Adrenal gland (tissue), 9 donors: ENCODE measurements at regions not wholly inside any gene's neighbourhood (a gene's known extent, or its start where the extent isn't known, plus 50 kb on each side); places are given as distances from the start of the nearest gene placed in this dataset.

Experiments used
- DNase-seq, 7 donors: peaks; one replicate each; pipeline ENCODE4 v3.0.0-alpha.2; 2019 to 2020
- H3K27ac ChIP-seq, 5 donors: fragments of 200-600 bp; sonication (generic) in 4 of 5; 1 replicate in 3 of 5; 2 replicates in 2 of 5; pipeline versions ENCODE4 v1.5.1 to v1.8.0; 2016 to 2020; ENCODE audit warnings: mild to moderate bottlenecking in 1 of 5
- H3K27me3 ChIP-seq: fragments of 200-600 bp; 2 replicates; pipeline ENCODE4 v1.8.0; 2021
- H3K36me3 ChIP-seq, 2 donors: fragments of 200-600 bp; replicated peaks in 1 of 2; 1 replicate in 1 of 2; 2 replicates in 1 of 2; pipeline versions ENCODE4 v1.5.1 to v1.8.0; 2018 to 2022
- H3K4me1 ChIP-seq, 2 donors: fragments of 200-600 bp; replicated peaks in 1 of 2; 1 replicate in 1 of 2; 2 replicates in 1 of 2; pipeline versions ENCODE4 v1.5.1 to v1.8.0; 2018 to 2021
- H3K4me3 ChIP-seq, 4 donors: fragments of 200-600 bp; sonication (generic) in 3 of 4; one replicate each; pipeline ENCODE4 v1.5.1; 2016 to 2018
- H3K9me3 ChIP-seq, 3 donors: fragments of 200-600 bp; sonication (generic) in 1 of 3; replicated peaks in 1 of 3; 1 replicate in 2 of 3; 2 replicates in 1 of 3; pipeline versions ENCODE4 v1.5.1 to v1.8.0; 2016 to 2021
- POLR2A ChIP-seq, 2 donors: fragments of 450-650 bp; IDR thresholded peaks; one replicate each; pipeline ENCODE4 v1.6.1; 2017; ENCODE audit warnings: antibody characterized with exemption in 2 of 2, mild to moderate bottlenecking in 2 of 2, moderate library complexity in 1 of 2
- WGBS, 4 donors: extraction: QIAGEN DNeasy Blood & Tissue Kit in 2 of 4; methylation state at CpG; one replicate each; pipeline versions ENCODE4 v1.1.5 to v1.1.7; 2013 to 2017; 5-methylcytosine and 5-hydroxymethylcytosine counted together
- intact Hi-C, 2 donors: fragments of 100-400 bp; cut with DNase I; formaldehyde crosslinking; loops; one replicate each; pipeline versions ENCODE4 v1.14.1 to v1.15.0; 2022 to 2023
- TF ChIP-seq, protein P1 (sequence below), 6 experiments: fragments of 450-650 bp in 4 of 6; fragments of 200-600 bp in 2 of 6; sonication (generic) in 1 of 6; IDR thresholded peaks; 1 replicate in 5 of 6; 2 replicates in 1 of 6; pipeline versions ENCODE4 v1.5.1 to v1.8.0; 2016 to 2021; ENCODE audit warnings: antibody characterized with exemption in 6 of 6, mild to moderate bottlenecking in 2 of 6, moderate library complexity in 1 of 6
- donor health status: healthy with polysubstance abuse.
- donor health status: Bipolar disorder and iron deficiency.
- donor health status: DM: yes; HTN: yes; CAD: no.
- donor health status: DM: no; HTN: no; CAD: no.
- donor health status: DM: no; HTN: no; CAD: no.

DNA sequence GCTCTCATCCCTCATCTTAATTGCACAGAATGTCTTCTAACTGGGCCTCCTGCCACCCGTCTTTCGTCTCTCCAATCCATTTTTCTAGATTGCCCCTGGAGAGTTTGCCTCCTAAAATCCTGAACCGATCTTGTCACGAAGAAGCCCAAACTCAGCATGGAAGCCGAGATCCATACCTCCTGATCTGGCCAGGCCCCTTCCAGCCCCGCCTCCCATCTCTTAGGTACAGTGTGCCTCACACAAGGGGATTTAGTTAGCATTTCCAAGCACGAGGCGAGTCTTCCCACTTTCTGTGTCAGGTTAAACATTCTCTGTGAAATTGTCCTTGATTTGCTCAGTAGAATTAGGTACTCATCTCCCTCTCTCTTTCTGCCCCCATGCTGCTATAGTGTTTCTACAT, 80.0 kb upstream of the TENM3 start:
- Histone ChIP-seq H3K27me3 (no peaks in the 10 kb centered on the region), H3K27ac (no peak overlapping the region)
- intact Hi-C loops = no loop called here

DNA sequence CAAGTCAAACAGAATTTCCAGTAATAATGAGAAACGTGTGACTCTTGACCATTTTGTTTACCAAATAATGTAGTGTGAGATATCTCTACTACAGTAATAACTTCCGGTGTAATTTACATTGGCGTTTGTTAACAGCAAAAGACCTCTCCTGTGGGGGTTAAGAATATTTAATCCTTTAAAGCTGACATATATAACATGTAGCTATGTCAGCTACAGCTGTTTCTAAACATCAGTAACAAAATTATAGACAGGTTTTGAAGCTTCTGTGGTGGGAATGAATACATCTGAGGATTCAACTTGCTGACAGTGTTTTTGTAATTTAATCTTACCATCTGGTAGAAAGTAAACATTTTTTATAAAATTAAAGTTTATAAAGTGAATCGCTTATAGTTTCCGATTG, 73.6 kb upstream of the TENM3 start:
- no peaks in the 10 kb centered on the region for H3K27me3 ChIP-seq
- intact Hi-C loops = no loop called here
- WGBS, 4 donors = 76 to 89% (median 82%) methylated on average over 5 of the region's 5 CpGs
- no peak for DNase-seq
- no peaks in the 10 kb centered on the region for H3K9me3 ChIP-seq
- no peaks in the 10 kb centered on the region for H3K4me1 ChIP-seq
- no peaks in the 10 kb centered on the region for H3K36me3 ChIP-seq
- no peak overlapping the region for H3K4me3 ChIP-seq
- TF ChIP-seq, protein P1, sequence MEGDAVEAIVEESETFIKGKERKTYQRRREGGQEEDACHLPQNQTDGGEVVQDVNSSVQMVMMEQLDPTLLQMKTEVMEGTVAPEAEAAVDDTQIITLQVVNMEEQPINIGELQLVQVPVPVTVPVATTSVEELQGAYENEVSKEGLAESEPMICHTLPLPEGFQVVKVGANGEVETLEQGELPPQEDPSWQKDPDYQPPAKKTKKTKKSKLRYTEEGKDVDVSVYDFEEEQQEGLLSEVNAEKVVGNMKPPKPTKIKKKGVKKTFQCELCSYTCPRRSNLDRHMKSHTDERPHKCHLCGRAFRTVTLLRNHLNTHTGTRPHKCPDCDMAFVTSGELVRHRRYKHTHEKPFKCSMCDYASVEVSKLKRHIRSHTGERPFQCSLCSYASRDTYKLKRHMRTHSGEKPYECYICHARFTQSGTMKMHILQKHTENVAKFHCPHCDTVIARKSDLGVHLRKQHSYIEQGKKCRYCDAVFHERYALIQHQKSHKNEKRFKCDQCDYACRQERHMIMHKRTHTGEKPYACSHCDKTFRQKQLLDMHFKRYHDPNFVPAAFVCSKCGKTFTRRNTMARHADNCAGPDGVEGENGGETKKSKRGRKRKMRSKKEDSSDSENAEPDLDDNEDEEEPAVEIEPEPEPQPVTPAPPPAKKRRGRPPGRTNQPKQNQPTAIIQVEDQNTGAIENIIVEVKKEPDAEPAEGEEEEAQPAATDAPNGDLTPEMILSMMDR (IDR thresholded peaks at IDR 0.05) = no peak
- TF ChIP-seq POLR2A (IDR thresholded peaks at IDR 0.05) = no peak
- H3K27ac ChIP-seq = no peak overlapping the region

More for the DNA sequence above, 80.0 kb upstream of the TENM3 start:
- Histone ChIP-seq H3K4me1 (no peaks in the 10 kb centered on the region), H3K9me3 (no peaks in the 10 kb centered on the region), H3K36me3 (no peaks in the 10 kb centered on the region), H3K4me3 (no peak overlapping the region)
- TF ChIP-seq, protein P1 (IDR thresholded peaks at IDR 0.05) = no peak
- TF ChIP-seq POLR2A (IDR thresholded peaks at IDR 0.05) = no peak
- WGBS, 4 donors = 77 to 89% (median 82%) methylated on average over 8 of the region's 8 CpGs
- DNase-seq = no peak

- no peak overlapping the region for H3K27ac ChIP-seq
- H3K4me1 ChIP-seq = no peaks in the 10 kb centered on the region
- no peak overlapping the region for H3K4me3 ChIP-seq
- DNase-seq = no peak
- H3K36me3 ChIP-seq = no peaks in the 10 kb centered on the region
- 86 to 94% (median 91%) methylated on average over 3 of the region's 3 CpGs for WGBS, 4 donors
- no peaks in the 10 kb centered on the region for H3K27me3 ChIP-seq
- no peak for TF ChIP-seq POLR2A (IDR thresholded peaks at IDR 0.05)
- TF ChIP-seq, protein P1 (IDR thresholded peaks at IDR 0.05) = no peak
- H3K9me3 ChIP-seq = no peaks in the 10 kb centered on the region
- intact Hi-C loops = no loop called here
These were observed 73.2 kb upstream of the TENM3 start for GRCh38 chr4:182169987-182170386.

- Histone ChIP-seq H3K27me3 (no peaks in the 10 kb centered on the region), H3K4me1 (no peaks in the 10 kb centered on the region), H3K9me3 (no peaks in the 10 kb centered on the region), H3K27ac (no peak overlapping the region), H3K4me3 (no peak overlapping the region), H3K36me3 (no peaks in the 10 kb centered on the region)
- intact Hi-C loops = no loop called here
- WGBS, 4 donors = 88 to 93% (median 90%) methylated on average over 3 of the region's 3 CpGs
- no peak for DNase-seq
- TF ChIP-seq, protein P1 (IDR thresholded peaks at IDR 0.05) = no peak
- TF ChIP-seq POLR2A (IDR thresholded peaks at IDR 0.05) = no peak
These were observed 72.7 kb upstream of the TENM3 start for GRCh38 chr4:182170417-182170935.
